ENCODE measurements at regions not wholly inside any gene's neighbourhood (a gene's known extent, or its start where the extent isn't known, plus 50 kb on each side); places are given as distances from the start of the nearest gene placed in this dataset.

GRCh38 chr10:28954211-28954610, 276.9 kb downstream of the BAMBI start:
- no peak overlapping the region for H3K4me2 ChIP-seq (replicated peaks; ENCODE audit: extremely low read depth, low read length, poor library complexity, severe bottlenecking)
- no peak overlapping the region for H3K9ac ChIP-seq (ENCODE audit: insufficient read depth, low read length, poor library complexity, severe bottlenecking)
- Mint-ChIP-seq H3K27ac (no peak overlapping the region), H3K4me1 (no peaks in the 10 kb centered on the region), H3K9me3 (peaks cover 0 to 4% (median 2%) of the 10 kb centered on the region in 7 donors), H3K36me3 (no peaks in the 10 kb centered on the region), H3K4me3 (no peak overlapping the region), H3K27me3 (ENCODE audit: low read depth in 3 of 3) (peaks cover 0 to 3% (median 3%) of the 10 kb centered on the region in 3 donors)
- no peaks in the 10 kb centered on the region for H3K79me2 ChIP-seq (ENCODE audit: insufficient read depth, low read length)
- H4K20me1 ChIP-seq (ENCODE audit: insufficient read depth, low read length): no peaks in the 10 kb centered on the region
- H3K4me1 ChIP-seq (ENCODE audit: control insufficient read depth in 1 of 2, insufficient read depth in 2 of 2, low read length in 2 of 2): no peaks in the 10 kb centered on the region
- H3K27ac ChIP-seq (ENCODE audit: low read depth in 1 of 2, low read length in 2 of 2): no peak overlapping the region
- no peak overlapping the region for H3K4me3 ChIP-seq (replicated peaks in 1 of 3; ENCODE audit: low read depth in 2 of 3, low read length in 3 of 3)
- H3K9me3 ChIP-seq (replicated peaks in 1 of 2; ENCODE audit: control insufficient read depth in 1 of 2, insufficient read depth in 1 of 2, low read length in 2 of 2): no peaks in the 10 kb centered on the region
- no peaks in the 10 kb centered on the region for H3K27me3 ChIP-seq (ENCODE audit: control insufficient read depth in 2 of 2, insufficient read depth in 2 of 2, low read length in 2 of 2)
- no peak for TF ChIP-seq CTCF (IDR thresholded peaks at IDR 0.05)
- H2AFZ ChIP-seq (ENCODE audit: insufficient read depth, low read depth, low read length, poor library complexity, severe bottlenecking): no peak overlapping the region
- no CpG with 5 or more reads among the region's 2 CpGs for WGBS (ENCODE audit: insufficient coverage)
- no peak for DNase-seq
- intact Hi-C loops (cut with micrococcal nuclease): no loop called here
- no peaks in the 10 kb centered on the region for H3K36me3 ChIP-seq (replicated peaks in 1 of 2; ENCODE audit: control insufficient read depth in 1 of 2, insufficient read depth in 2 of 2, low read length in 2 of 2)

GRCh38 chr10:28958468-28958867, 281.1 kb downstream of the BAMBI start:
- intact Hi-C loops (cut with micrococcal nuclease): no loop called here
- TF ChIP-seq CTCF (IDR thresholded peaks at IDR 0.05): no peak
- Histone ChIP-seq H2AFZ (ENCODE audit: insufficient read depth, low read depth, low read length, poor library complexity, severe bottlenecking) (no peak overlapping the region), H3K9ac (ENCODE audit: insufficient read depth, low read length, poor library complexity, severe bottlenecking) (no peak overlapping the region), H3K4me1 (ENCODE audit: control insufficient read depth in 1 of 2, insufficient read depth in 2 of 2, low read length in 2 of 2) (no peaks in the 10 kb centered on the region), H3K27me3 (ENCODE audit: control insufficient read depth in 2 of 2, insufficient read depth in 2 of 2, low read length in 2 of 2) (no peaks in the 10 kb centered on the region), H3K9me3 (replicated peaks in 1 of 2; ENCODE audit: control insufficient read depth in 1 of 2, insufficient read depth in 1 of 2, low read length in 2 of 2) (no peaks in the 10 kb centered on the region), H3K79me2 (ENCODE audit: insufficient read depth, low read length) (no peaks in the 10 kb centered on the region), H3K36me3 (replicated peaks in 1 of 2; ENCODE audit: control insufficient read depth in 1 of 2, insufficient read depth in 2 of 2, low read length in 2 of 2) (no peaks in the 10 kb centered on the region), H3K4me3 (replicated peaks in 1 of 3; ENCODE audit: low read depth in 2 of 3, low read length in 3 of 3) (no peak overlapping the region), H4K20me1 (ENCODE audit: insufficient read depth, low read length) (no peaks in the 10 kb centered on the region), H3K27ac (ENCODE audit: low read depth in 1 of 2, low read length in 2 of 2) (no peak overlapping the region), H3K4me2 (replicated peaks; ENCODE audit: extremely low read depth, low read length, poor library complexity, severe bottlenecking) (no peak overlapping the region)
- Mint-ChIP-seq H3K36me3 (no peaks in the 10 kb centered on the region), H3K4me1 (no peaks in the 10 kb centered on the region), H3K9me3 (peaks cover 0 to 5% (median 2%) of the 10 kb centered on the region in 7 donors), H3K4me3 (no peak overlapping the region), H3K27ac (no peak overlapping the region), H3K27me3 (ENCODE audit: low read depth in 3 of 3) (peaks cover 2 to 4% (median 2%) of the 10 kb centered on the region in 3 donors)
- DNase-seq: no peak
